Chondrocyte (in vitro differentiated cells): ENCODE measurements at regions not wholly inside any gene's neighbourhood (a gene's known extent, or its start where the extent isn't known, plus 50 kb on each side); places are given as distances from the start of the nearest gene placed in this dataset.

Experiments
- DNase-seq: peaks from one replicate; pipeline ENCODE4 v3.0.0; 2021; ENCODE audit warnings: mixed read lengths, low spot score
- H3K27ac Mint-ChIP-seq: one replicate; pipeline ENCODE4 v1.8.0; 2021; ENCODE audit warnings: mild to moderate bottlenecking, moderate library complexity, mixed read lengths; ENCODE audit not compliant: unreplicated experiment
- H3K27me3 Mint-ChIP-seq: 2 replicates; pipeline ENCODE4 v1.8.0; 2021; ENCODE audit warnings: low read depth, mixed read lengths
- H3K36me3 Mint-ChIP-seq: 2 replicates; pipeline ENCODE4 v1.8.0; 2021; ENCODE audit warnings: low read depth, mixed read lengths
- H3K4me1 Mint-ChIP-seq: 2 replicates; pipeline ENCODE4 v1.8.0; 2021; ENCODE audit warnings: low read depth, mild to moderate bottlenecking, mixed read lengths
- H3K4me3 Mint-ChIP-seq: one replicate; pipeline ENCODE4 v1.8.0; 2021; ENCODE audit warnings: mild to moderate bottlenecking, moderate library complexity, mixed read lengths; ENCODE audit not compliant: unreplicated experiment
- H3K9me3 Mint-ChIP-seq: 2 replicates; pipeline ENCODE4 v1.8.0; 2021; ENCODE audit warnings: low read depth, mixed read lengths
- CTCF ChIP-seq: fragments of 200-600 bp; sonication (generic); IDR thresholded peaks from 2 replicates; pipeline ENCODE4 v1.5.0; 2021; ENCODE audit warnings: antibody characterized with exemption, mild to moderate bottlenecking, moderate library complexity

GRCh38 chr12:115233891-115234543 lies 550.0 kb upstream of the TBX3 start:
- Mint-ChIP-seq H3K4me3 (no peak overlapping the region), H3K4me1 (no peaks in the 10 kb centered on the region), H3K9me3 (no peaks in the 10 kb centered on the region), H3K27me3 (peaks cover 5% of the 10 kb centered on the region), H3K36me3 (no peaks in the 10 kb centered on the region), H3K27ac (no peak overlapping the region)
- no peak for DNase-seq
- TF ChIP-seq CTCF = no peak

- Mint-ChIP-seq H3K9me3 (no peaks in the 10 kb centered on the region), H3K36me3 (no peaks in the 10 kb centered on the region), H3K27ac (no peak overlapping the region), H3K27me3 (peaks cover 5% of the 10 kb centered on the region), H3K4me3 (no peak overlapping the region), H3K4me1 (peaks cover under 1% of the 10 kb centered on the region)
- DNase-seq = no peak
- no peak for TF ChIP-seq CTCF
Observed at GRCh38 chr12:115232455-115233156, 548.6 kb upstream of the TBX3 start.

- TF ChIP-seq CTCF = no peak
- H3K27me3 Mint-ChIP-seq = no peaks in the 10 kb centered on the region
- no peaks in the 10 kb centered on the region for H3K36me3 Mint-ChIP-seq
- H3K4me1 Mint-ChIP-seq = peaks cover 7% of the 10 kb centered on the region
- DNase-seq = no peak
- H3K9me3 Mint-ChIP-seq = peaks cover 2% of the 10 kb centered on the region
- H3K27ac Mint-ChIP-seq = no peak overlapping the region
- no peak overlapping the region for H3K4me3 Mint-ChIP-seq
Observed at GRCh38 chr12:115230606-115231005, 546.6 kb upstream of the TBX3 start.

GRCh38 chr12:115229517-115229916 lies 545.5 kb upstream of the TBX3 start:
- no peak for TF ChIP-seq CTCF
- Mint-ChIP-seq H3K27ac (no peak overlapping the region), H3K4me3 (no peak overlapping the region)

GRCh38 chr12:115228434-115228833 lies 544.5 kb upstream of the TBX3 start:
- Mint-ChIP-seq H3K27me3 (no peaks in the 10 kb centered on the region), H3K27ac (no peak overlapping the region), H3K4me1 (peaks cover 8% of the 10 kb centered on the region)

More at GRCh38 chr12:115229517-115229916, 545.5 kb upstream of the TBX3 start:
- H3K27me3 Mint-ChIP-seq = no peaks in the 10 kb centered on the region
- no peak for DNase-seq
- peaks cover 2% of the 10 kb centered on the region for H3K9me3 Mint-ChIP-seq
- peaks cover 7% of the 10 kb centered on the region for H3K4me1 Mint-ChIP-seq
- no peaks in the 10 kb centered on the region for H3K36me3 Mint-ChIP-seq

More at GRCh38 chr12:115228434-115228833, 544.5 kb upstream of the TBX3 start:
- Mint-ChIP-seq H3K36me3 (no peaks in the 10 kb centered on the region), H3K9me3 (peaks cover 2% of the 10 kb centered on the region), H3K4me3 (no peak overlapping the region)
- DNase-seq = no peak
- no peak for TF ChIP-seq CTCF
